Breast epithelium (tissue), 4 donors: ENCODE measurements at regions not wholly inside any gene's neighbourhood (a gene's known extent, or its start where the extent isn't known, plus 50 kb on each side); places are given as distances from the start of the nearest gene placed in this dataset.

Source experiments
- DNase-seq, 2 donors: peaks; one replicate each; pipeline ENCODE4 v3.0.0-alpha.2; 2019; ENCODE audit warnings: low spot score in 2 of 2
- H3K27ac ChIP-seq, 2 donors: fragments of 200-600 bp; sonication (generic) in 1 of 2; one replicate each; pipeline ENCODE4 v1.5.1; 2016 to 2019; ENCODE audit warnings: mild to moderate bottlenecking in 1 of 2
- H3K27me3 ChIP-seq, 2 donors: fragments of 200-600 bp; sonication (generic) in 1 of 2; one replicate each; pipeline versions ENCODE4 v1.5.1 to v1.6.0; 2017 to 2019; ENCODE audit warnings: control low read depth in 1 of 2, mild to moderate bottlenecking in 1 of 2
- H3K36me3 ChIP-seq: fragments of 200-600 bp; one replicate; pipeline ENCODE4 v1.5.1; 2019
- H3K4me1 ChIP-seq, 2 donors: fragments of 200-600 bp; sonication (generic); one replicate each; pipeline ENCODE4 v1.5.1; 2016 to 2019; ENCODE audit warnings: control low read depth in 1 of 2
- H3K4me3 ChIP-seq, 3 donors: fragments of 200-600 bp; sonication (generic); 1 replicate in 2 of 3; 2 replicates in 1 of 3; pipeline ENCODE4 v1.5.1; 2016 to 2019; ENCODE audit warnings: mild to moderate bottlenecking in 3 of 3, moderate library complexity in 2 of 3
- H3K9me3 ChIP-seq, 2 donors: fragments of 200-600 bp; sonication (generic) in 1 of 2; one replicate each; pipeline ENCODE4 v1.5.1; 2016 to 2019; ENCODE audit warnings: control low read depth in 1 of 2
- POLR2A ChIP-seq: fragments of 450-650 bp; IDR thresholded peaks from one replicate; pipeline ENCODE4 v1.6.1; 2016; ENCODE audit warnings: antibody characterized with exemption, mild to moderate bottlenecking, moderate library complexity
- POLR2AphosphoS5 ChIP-seq, 3 donors: sonication (generic); formaldehyde crosslinking; IDR thresholded peaks; one replicate each; pipeline ENCODE4 v1.6.1; 2017; ENCODE audit warnings: antibody characterized with exemption in 3 of 3
- intact Hi-C: fragments of 100-400 bp; cut with DNase I; formaldehyde crosslinking; loops from one replicate; pipeline ENCODE4 v1.15.1; 2023; ENCODE audit warnings: low total_unique reads
- TF ChIP-seq, protein P1 (sequence below), 3 donors: fragments of 450-650 bp; IDR thresholded peaks; one replicate each; pipeline ENCODE4 v1.5.1; 2016 to 2017; ENCODE audit warnings: antibody characterized with exemption in 3 of 3, mild to moderate bottlenecking in 3 of 3, moderate library complexity in 3 of 3

DNA sequence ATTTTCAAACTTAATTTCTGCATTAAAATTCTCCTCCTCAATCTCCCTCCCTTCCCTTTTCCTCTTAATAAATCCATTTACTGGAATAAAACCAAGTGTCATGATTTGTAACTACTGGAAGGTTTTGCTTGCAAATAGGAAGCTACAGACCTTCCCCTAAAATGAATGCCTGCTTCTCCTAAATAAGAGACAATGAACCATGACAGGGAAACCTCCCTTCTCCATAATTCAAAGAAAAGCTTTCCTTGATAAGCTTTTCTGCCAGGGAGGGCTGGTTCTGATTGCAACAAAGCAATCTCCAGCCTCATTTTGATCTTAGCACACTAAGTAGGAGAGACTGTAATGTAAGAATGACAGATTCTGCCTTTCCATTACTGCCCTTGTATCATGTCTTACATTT lies 111.0 kb upstream of the CDH20 start:
- Histone ChIP-seq H3K36me3 (no peaks in the 10 kb centered on the region), H3K27ac (no peak overlapping the region), H3K4me3 (no peak overlapping the region), H3K27me3 (no peaks in the 10 kb centered on the region), H3K9me3 (no peaks in the 10 kb centered on the region), H3K4me1 (no peaks in the 10 kb centered on the region)
- TF ChIP-seq, protein P1, sequence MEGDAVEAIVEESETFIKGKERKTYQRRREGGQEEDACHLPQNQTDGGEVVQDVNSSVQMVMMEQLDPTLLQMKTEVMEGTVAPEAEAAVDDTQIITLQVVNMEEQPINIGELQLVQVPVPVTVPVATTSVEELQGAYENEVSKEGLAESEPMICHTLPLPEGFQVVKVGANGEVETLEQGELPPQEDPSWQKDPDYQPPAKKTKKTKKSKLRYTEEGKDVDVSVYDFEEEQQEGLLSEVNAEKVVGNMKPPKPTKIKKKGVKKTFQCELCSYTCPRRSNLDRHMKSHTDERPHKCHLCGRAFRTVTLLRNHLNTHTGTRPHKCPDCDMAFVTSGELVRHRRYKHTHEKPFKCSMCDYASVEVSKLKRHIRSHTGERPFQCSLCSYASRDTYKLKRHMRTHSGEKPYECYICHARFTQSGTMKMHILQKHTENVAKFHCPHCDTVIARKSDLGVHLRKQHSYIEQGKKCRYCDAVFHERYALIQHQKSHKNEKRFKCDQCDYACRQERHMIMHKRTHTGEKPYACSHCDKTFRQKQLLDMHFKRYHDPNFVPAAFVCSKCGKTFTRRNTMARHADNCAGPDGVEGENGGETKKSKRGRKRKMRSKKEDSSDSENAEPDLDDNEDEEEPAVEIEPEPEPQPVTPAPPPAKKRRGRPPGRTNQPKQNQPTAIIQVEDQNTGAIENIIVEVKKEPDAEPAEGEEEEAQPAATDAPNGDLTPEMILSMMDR (IDR thresholded peaks at IDR 0.05), result no peak
- no peak for TF ChIP-seq POLR2A
- TF ChIP-seq POLR2AphosphoS5 (IDR thresholded peaks at IDR 0.05), result no peak
- intact Hi-C loops, result no loop called here
- DNase-seq, result no peak

DNA sequence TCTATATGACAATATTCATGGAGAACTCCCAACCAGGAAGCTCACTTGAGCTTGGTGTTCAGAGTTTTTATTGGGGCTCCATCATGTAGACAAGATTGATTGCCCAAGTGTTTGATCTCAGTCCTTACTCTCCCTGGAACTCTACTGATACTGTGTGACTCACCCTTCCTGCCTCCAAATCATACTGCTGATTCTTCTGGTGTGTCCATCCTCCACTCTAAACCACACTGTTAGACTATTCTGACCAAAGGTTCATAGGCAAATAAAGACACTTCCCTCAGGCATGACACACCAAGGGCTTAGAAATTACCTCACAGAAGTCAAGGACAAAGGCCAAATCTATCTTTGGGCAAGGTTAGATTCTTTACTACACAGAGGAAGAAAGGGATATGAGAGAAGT lies 107.9 kb upstream of the CDH20 start:
- H3K36me3 ChIP-seq, result no peaks in the 10 kb centered on the region
- no peaks in the 10 kb centered on the region for H3K27me3 ChIP-seq
- TF ChIP-seq, protein P1 (IDR thresholded peaks at IDR 0.05), result no peak
- TF ChIP-seq POLR2A (no peak), POLR2AphosphoS5 (IDR thresholded peaks at IDR 0.05) (no peak)
- no peaks in the 10 kb centered on the region for H3K9me3 ChIP-seq
- H3K4me3 ChIP-seq, result no peak overlapping the region
- H3K4me1 ChIP-seq, result no peaks in the 10 kb centered on the region
- intact Hi-C loops, result no loop called here
- no peak overlapping the region for H3K27ac ChIP-seq
- DNase-seq, result no peak

DNA sequence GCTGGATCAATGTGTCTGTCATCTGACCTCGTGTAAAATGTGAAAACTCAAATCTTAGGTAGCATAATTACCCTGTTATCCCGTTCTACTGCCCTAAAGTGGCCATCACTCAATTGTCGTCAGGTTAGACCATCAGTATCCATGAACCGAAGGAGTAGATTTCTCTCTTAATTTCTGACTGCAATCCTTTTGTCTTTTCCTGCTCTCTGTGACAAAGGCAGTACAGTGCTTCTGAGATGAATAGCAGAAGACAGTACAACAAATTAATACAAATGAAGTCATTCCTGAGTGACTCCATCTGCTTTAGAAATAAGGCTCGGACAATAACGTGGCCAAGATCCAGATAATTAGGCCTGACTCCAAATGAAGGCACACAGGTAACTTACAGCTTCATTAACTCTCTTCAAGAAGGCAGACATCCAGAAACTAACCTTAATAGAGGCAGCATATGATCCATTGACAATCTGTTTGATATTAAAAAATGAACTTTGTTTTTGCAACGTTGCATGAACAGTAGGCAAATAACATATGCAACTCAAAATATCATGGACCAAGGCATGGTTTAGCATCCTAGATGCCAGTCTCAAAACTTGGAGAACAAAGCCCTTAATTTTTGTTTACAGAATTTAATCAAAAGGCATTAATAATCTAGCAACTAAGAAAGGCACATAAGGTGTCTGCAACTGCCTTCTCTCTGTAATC lies 96.7 kb upstream of the CDH20 start:
- intact Hi-C loops, result no loop called here

DNA sequence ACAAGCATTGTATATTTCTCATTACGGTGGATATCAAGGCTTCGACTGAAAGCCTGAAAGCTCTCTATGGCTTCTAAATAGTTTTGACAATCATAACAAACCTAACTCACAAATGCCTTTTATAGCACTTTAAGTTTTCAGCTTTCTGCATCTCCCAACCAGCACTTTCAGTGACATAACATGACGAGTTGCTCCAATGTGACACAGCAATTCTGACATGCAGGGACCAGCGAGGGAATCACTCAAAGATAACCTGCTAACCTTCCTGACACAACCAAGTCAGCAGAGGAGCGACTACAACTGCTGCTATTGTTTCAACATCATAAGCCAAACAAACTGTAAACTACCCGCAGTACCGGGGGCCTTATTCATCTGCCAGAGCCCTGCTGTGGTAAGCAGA lies 95.7 kb upstream of the CDH20 start:
- Histone ChIP-seq H3K36me3 (no peaks in the 10 kb centered on the region), H3K9me3 (no peaks in the 10 kb centered on the region), H3K4me3 (no peak overlapping the region), H3K4me1 (no peaks in the 10 kb centered on the region), H3K27me3 (no peaks in the 10 kb centered on the region), H3K27ac (no peak overlapping the region)
- intact Hi-C loops, result no loop called here
- TF ChIP-seq POLR2A, result no peak
- no peak for TF ChIP-seq POLR2AphosphoS5 (IDR thresholded peaks at IDR 0.05)
- TF ChIP-seq, protein P1 (IDR thresholded peaks at IDR 0.05), result no peak
- DNase-seq, result no peak

More for the DNA sequence above, 96.7 kb upstream of the CDH20 start:
- Histone ChIP-seq H3K9me3 (no peaks in the 10 kb centered on the region), H3K36me3 (no peaks in the 10 kb centered on the region), H3K27ac (no peak overlapping the region), H3K4me3 (no peak overlapping the region), H3K4me1 (no peaks in the 10 kb centered on the region), H3K27me3 (no peaks in the 10 kb centered on the region)
- TF ChIP-seq, protein P1 (IDR thresholded peaks at IDR 0.05), result no peak
- TF ChIP-seq POLR2AphosphoS5 (IDR thresholded peaks at IDR 0.05), result no peak
- no peak for TF ChIP-seq POLR2A
- DNase-seq, result no peak

DNA sequence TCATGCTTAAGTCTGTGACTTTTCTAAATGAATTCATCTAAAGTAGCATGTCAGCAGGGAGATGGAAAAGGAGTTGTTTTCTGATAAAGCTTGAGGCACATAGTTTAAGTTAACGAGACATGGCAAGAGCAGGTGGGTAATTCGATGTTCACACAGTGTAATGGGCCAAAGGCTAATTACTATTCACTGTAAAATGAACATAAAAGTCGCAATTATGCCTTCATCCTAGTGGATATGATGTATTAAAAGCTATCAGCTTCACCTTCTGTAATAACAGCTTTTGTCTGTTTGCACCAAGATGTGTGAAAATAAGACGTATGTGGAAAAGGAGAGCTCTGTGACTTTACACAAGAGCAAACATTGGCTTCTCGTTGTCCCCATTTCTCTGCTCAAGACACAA lies 94.2 kb upstream of the CDH20 start:
- no peaks in the 10 kb centered on the region for H3K4me1 ChIP-seq
- H3K4me3 ChIP-seq, result no peak overlapping the region
- no peaks in the 10 kb centered on the region for H3K27me3 ChIP-seq
- H3K27ac ChIP-seq, result no peak overlapping the region
- H3K9me3 ChIP-seq, result no peaks in the 10 kb centered on the region
- no peaks in the 10 kb centered on the region for H3K36me3 ChIP-seq
- no peak for DNase-seq
- intact Hi-C loops, result no loop called here
- TF ChIP-seq POLR2AphosphoS5 (IDR thresholded peaks at IDR 0.05) (no peak), POLR2A (no peak)
- TF ChIP-seq, protein P1 (IDR thresholded peaks at IDR 0.05), result no peak
